ENCODE measurements at regions not wholly inside any gene's neighbourhood (a gene's known extent, or its start where the extent isn't known, plus 50 kb on each side); places are given as distances from the start of the nearest gene placed in this dataset.

GRCh38 chr12:85425926-85426325, 145.9 kb downstream of the ALX1 start:
- TF ChIP-seq CTCF (IDR thresholded peaks at IDR 0.05) = no peak
- no peak for TF ChIP-seq POLR2A (IDR thresholded peaks at IDR 0.05)
